HG02870 (cell line): ENCODE measurements at regions not wholly inside any gene's neighbourhood (a gene's known extent, or its start where the extent isn't known, plus 50 kb on each side); places are given as distances from the start of the nearest gene placed in this dataset.

Experiments
- ATAC-seq: cut with Tn5 transposase; IDR thresholded peaks from one replicate; pipeline ENCODE4 v1.9.1; 2021; ENCODE audit warnings: mild to moderate bottlenecking, moderate library complexity; ENCODE audit not compliant: unreplicated experiment

- no peak for ATAC-seq
Observed at GRCh38 chr7:35581605-35582210, 113.2 kb downstream of the HERPUD2 start.

GRCh38 chr7:35576031-35576573 lies 118.8 kb downstream of the HERPUD2 start:
- no peak for ATAC-seq

DNA sequence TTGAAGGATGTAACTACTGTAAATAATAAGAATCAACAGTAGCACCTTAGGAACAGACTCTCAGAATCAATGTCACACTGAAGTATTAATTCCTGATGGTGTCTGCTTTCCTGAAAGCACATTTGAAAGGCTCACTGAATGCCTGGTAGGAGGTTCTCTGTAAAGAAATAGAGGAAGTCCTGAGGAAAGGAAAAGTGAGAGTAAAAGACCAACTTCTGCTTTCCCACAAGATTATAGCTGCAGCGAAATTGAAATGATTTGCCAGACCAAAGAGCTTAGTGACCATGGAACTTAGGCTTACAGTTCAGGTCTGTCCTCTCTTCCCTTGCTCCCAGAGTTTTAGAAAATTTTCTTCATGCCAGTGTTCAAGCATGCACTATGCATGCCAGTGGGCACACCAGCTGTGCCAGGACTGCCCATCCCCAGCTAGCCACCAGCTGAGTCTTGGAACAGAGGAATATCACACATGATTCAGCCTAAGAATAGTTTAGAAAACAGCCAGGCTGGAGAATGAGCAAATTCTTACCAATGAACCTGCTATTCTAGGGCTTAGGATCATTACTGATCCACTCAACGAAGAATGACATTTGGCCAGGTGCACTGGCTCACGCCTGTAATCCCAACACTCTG lies 123.2 kb downstream of the HERPUD2 start:
- no peak for ATAC-seq

DNA sequence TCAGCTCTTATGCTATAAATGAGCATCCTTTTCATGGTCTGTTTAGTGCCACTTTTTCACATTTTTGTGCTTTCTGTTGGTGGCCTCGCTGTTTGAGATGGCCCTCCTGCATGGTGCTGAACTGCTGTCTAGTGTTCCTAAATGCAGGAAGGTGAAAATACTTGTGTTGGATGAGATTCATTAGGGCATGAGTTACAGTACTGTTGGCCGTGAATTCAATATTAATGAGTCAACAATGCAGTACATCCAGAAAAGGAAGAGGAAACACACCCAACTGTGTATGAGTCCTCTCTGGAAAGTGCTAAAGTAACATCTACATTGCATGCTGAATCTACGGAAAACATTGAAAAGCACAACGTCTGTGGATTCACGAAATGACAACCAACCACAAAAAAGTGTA lies 124.0 kb downstream of the HERPUD2 start:
- no peak for ATAC-seq

GRCh38 chr7:35565927-35566326 lies 129.0 kb downstream of the HERPUD2 start:
- ATAC-seq = no peak

DNA sequence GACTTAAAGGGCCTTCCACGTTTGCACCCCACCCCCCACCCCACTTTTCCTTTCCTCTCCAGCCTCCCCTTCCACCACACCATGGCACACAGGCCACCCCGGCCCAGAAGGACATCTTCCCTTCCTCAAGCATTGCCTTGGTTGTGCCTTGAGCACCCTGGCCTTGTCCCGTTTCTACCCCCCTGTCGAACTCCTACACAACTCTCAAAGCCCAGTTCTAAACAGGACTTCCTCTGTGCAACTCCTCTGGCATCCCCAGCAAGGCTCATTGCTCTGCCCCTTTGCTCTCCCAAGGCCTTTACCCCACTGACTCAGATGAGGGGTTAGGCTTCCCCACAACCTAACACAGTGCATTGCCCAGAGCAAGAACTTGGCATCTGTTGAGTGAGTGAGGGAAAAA lies 136.1 kb downstream of the HERPUD2 start:
- no peak for ATAC-seq

DNA sequence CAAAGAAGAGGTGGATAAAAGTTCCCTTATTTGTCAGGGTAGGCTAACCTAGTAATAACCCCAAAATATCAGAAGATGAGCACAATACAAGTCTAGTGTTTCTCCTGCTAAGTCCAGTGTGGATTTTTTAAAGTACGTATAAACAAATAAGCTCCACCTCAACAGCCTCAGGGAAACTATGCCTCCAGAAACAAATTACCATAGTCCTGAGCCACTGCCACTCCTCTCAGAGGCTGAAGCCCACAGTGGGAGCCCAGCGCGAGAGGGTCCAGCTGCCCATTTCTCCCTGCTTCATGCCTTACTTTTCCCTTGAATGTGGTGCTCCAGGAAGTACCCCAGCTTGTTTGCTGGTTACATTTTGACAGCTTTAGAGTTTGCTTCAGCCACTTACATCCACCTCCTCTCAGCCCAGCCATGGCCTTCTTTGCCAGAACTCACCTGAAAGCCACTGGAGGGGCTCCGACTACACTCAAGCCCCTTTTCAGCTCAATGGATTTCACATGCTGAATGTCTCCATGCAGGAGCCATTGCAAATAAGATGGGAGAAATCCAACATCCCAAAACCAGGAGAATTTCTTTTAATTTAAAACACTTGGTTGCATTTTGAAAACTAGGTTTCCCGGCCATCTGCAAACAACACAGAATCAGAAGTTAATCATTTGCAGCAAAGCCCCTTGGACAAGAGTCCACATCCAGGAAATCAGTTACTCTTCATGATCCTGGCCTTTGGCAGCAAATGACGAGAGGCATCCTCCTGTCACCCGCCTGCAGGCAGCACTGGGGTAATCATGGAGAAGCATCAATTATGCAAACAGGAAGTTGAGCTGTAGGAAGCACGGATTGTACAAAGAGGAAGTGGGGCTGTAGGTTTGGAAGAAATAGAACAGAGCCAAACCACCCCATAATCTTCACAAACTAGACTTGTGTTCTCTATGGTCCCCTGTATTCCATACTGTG lies 138.1 kb downstream of the HERPUD2 start:
- no peak for ATAC-seq

GRCh38 chr7:35555934-35556333 lies 139.0 kb downstream of the HERPUD2 start:
- ATAC-seq = no peak

DNA sequence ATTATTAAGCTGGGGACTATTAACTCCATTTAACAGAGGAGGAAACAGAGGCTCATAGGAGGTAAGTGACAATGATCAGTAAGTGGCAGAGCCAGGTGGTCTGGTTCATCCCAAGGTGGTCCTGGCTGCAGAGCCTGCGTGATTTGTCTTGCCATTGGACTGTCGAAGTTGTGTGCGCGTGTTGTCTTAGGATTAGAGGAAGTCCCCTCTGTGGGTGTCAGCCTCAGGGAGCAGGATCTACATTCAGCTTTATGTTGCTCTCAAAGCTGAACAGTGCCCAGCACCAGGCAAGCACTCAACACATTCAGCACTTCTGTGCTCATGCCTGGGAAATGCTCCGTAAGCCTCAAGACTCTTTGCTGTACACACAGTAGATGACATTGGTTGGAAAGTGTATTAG lies 139.5 kb downstream of the HERPUD2 start:
- no peak for ATAC-seq

GRCh38 chr7:35553519-35553918 lies 141.4 kb downstream of the HERPUD2 start:
- no peak for ATAC-seq

DNA sequence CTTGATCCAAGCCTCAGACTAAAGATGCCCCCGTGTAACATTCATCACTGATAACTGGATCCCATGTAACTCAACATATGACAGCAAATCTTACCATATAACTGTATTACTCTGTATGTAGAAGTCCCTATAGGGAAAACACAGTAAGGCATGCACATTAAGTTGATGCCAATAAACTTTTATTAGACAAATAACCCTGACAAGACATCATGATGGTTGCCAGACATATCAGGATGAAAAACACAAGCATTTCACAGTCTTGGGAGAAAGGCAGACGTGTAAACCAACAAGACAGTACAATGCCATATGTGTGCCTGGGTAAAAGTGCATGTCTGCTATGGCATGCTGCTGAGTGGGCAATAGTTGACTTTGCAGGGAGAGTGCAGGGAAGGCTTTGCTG lies 142.2 kb downstream of the HERPUD2 start:
- ATAC-seq = no peak

- ATAC-seq = no peak
Observed at GRCh38 chr7:35551321-35552081, 143.4 kb downstream of the HERPUD2 start.

GRCh38 chr7:35550831-35551230 lies 144.1 kb downstream of the HERPUD2 start:
- no peak for ATAC-seq

DNA sequence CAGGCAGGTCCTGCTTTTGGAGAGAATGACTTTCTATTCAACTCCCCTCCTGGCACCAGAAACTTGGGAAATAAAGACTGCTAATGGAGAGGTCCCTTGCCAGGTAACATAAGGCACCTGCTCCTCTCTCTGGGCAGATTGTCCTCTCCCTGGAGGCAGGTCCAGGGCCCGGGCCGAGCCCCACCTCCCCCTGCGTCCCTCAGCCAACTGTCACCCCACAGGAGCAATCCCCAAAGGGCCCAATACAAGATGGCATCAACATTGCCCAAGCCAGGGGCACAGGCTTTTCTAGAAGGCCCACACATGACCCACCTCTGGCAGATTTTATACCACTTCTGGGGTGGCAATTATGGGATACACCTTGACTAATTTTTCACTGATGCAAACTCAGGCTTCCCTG lies 145.2 kb downstream of the HERPUD2 start:
- no peak for ATAC-seq

DNA sequence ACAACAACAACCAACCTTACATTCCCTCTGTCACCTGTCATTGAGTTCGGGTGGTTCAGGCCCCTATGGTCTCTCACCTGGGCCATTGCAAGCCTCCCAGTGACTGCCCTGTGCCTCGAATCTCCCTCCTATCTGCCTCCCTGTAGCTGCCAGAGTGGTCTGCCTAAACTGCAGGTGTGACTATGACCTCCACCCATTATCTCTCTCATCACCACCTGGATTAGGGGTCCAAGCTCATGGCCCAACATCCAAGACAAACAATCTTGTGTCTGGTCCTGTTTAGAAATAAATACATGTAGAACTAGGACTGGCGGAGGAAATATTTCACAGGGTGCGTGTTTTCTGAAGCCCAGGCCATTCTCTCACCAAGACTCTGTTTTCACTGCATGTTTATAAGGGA lies 146.6 kb downstream of the HERPUD2 start:
- no peak for ATAC-seq

GRCh38 chr7:35546691-35547429 lies 148.1 kb downstream of the HERPUD2 start:
- no peak for ATAC-seq

DNA sequence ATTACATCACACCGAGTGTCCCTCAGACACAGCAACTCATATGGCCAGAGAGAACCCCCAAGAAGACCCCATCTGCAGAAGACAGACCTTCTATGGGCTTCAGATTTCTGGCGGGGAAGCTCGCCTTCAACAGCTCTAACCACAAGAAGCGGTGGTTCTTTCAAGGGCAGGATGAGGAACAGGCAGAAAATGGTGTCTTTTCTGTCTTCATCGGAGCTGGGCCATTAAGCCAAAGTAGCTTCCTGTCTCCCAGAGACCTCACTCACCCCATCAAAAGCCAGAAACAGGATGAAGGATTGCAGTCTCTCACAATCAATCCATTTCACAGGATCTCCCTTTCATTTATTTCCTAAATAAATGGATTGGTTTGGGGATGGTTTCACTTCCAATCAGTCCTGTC lies 149.1 kb downstream of the HERPUD2 start:
- no peak for ATAC-seq

DNA sequence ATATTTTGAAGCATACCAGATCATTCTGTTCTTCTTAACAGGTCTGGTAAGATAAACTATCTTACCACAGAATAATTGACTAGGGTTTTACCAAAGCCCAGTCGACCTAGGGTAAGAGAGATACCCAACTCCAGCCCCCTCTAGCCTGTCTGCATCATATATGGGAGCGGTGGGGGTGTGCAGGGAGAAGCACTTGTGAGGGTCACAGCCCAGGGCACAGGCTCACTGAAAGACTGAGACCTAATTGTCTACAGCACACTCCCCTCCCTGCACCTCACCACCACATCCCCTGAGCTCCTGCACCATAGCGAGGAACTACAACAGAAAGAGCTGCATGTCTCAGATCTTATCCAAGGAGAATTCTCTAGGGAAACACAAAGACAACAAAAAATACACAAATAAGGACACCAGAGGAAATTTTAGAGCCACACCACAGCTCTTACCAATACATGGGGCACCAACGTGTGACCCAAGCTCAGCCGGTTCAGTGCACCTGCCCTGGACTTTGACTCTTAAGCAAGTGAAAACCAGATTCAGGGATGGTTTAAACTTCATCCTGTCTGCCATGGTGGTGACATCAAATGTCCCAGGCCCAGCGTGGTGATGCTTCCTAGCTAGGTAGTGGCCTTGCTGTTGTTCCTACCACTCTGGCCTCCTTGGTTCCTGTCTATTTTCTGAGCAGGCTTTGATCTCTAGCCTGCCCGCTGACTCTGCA lies 150.8 kb downstream of the HERPUD2 start:
- no peak for ATAC-seq
